Upper lobe of right lung (tissue), 1 donor: ENCODE measurements at regions not wholly inside any gene's neighbourhood (a gene's known extent, or its start where the extent isn't known, plus 50 kb on each side); places are given as distances from the start of the nearest gene placed in this dataset.

Source experiments
- ATAC-seq: fragments of 200-7000 bp; cut with Tn5 transposase; one replicate; pipeline ENCODE4 v1.9.1; 2020; ENCODE audit warnings: mild to moderate bottlenecking, moderate library complexity
- DNase-seq: peaks from one replicate; pipeline ENCODE4 v3.0.0-alpha.2; 2020
- H3K27ac ChIP-seq: fragments of 200-600 bp; one replicate; pipeline ENCODE4 v1.8.0; 2022
- H3K27me3 ChIP-seq: fragments of 200-600 bp; one replicate; pipeline ENCODE4 v1.8.0; 2022; ENCODE audit warnings: mild to moderate bottlenecking
- H3K36me3 ChIP-seq: fragments of 200-600 bp; one replicate; pipeline ENCODE4 v1.8.0; 2022
- H3K4me1 ChIP-seq: fragments of 200-600 bp; one replicate; pipeline ENCODE4 v1.8.0; 2022
- H3K4me3 ChIP-seq: fragments of 200-600 bp; one replicate; pipeline ENCODE4 v1.8.0; 2022; ENCODE audit warnings: mild to moderate bottlenecking
- H3K9me3 ChIP-seq: fragments of 200-600 bp; one replicate; pipeline ENCODE4 v1.8.0; 2022
- CTCF ChIP-seq: fragments of 200-600 bp; IDR thresholded peaks from one replicate; pipeline ENCODE4 v1.8.0; 2022; ENCODE audit warnings: antibody characterized with exemption
- intact Hi-C: fragments of 100-400 bp; cut with DNase I; formaldehyde crosslinking; loops from one replicate; pipeline ENCODE4 v1.11.0; 2022
- donor health status: DM: no; HTN: yes; CAD: no; lungs with severe emphysema.

- Histone ChIP-seq H3K36me3 (no peaks in the 10 kb centered on the region), H3K4me3 (no peak overlapping the region), H3K4me1 (no peaks in the 10 kb centered on the region), H3K27me3 (peaks cover 10% of the 10 kb centered on the region), H3K9me3 (no peaks in the 10 kb centered on the region), H3K27ac (no peak overlapping the region)
- no peak for ATAC-seq
- intact Hi-C loops: no loop called here
- no peak for DNase-seq
- TF ChIP-seq CTCF: no peak
Observed at GRCh38 chr2:118295592-118296390, 207.5 kb downstream of the INSIG2 start.

GRCh38 chr2:118294063-118294462 lies 205.8 kb downstream of the INSIG2 start:
- Histone ChIP-seq H3K4me1 (no peaks in the 10 kb centered on the region), H3K36me3 (no peaks in the 10 kb centered on the region), H3K27ac (no peak overlapping the region), H3K27me3 (peaks cover 10% of the 10 kb centered on the region), H3K4me3 (no peak overlapping the region), H3K9me3 (no peaks in the 10 kb centered on the region)
- no peak for TF ChIP-seq CTCF
- no peak for ATAC-seq
- intact Hi-C loops: no loop called here
- DNase-seq: no peak

- ATAC-seq (no peak), DNase-seq (no peak)
- no peak for TF ChIP-seq CTCF
- Histone ChIP-seq H3K4me3 (no peak overlapping the region), H3K36me3 (no peaks in the 10 kb centered on the region), H3K27me3 (peaks cover 6% of the 10 kb centered on the region), H3K9me3 (no peaks in the 10 kb centered on the region), H3K4me1 (no peaks in the 10 kb centered on the region), H3K27ac (no peak overlapping the region)
- intact Hi-C loops: no loop called here
Observed at GRCh38 chr2:118292991-118293390, 204.7 kb downstream of the INSIG2 start.

GRCh38 chr2:118291251-118291880 lies 203.1 kb downstream of the INSIG2 start:
- DNase-seq: no peak
- Histone ChIP-seq H3K36me3 (no peaks in the 10 kb centered on the region), H3K9me3 (no peaks in the 10 kb centered on the region), H3K4me1 (no peaks in the 10 kb centered on the region), H3K27ac (no peak overlapping the region), H3K4me3 (no peak overlapping the region), H3K27me3 (no peaks in the 10 kb centered on the region)
- no peak for TF ChIP-seq CTCF
- ATAC-seq: no peak
- intact Hi-C loops: no loop called here

GRCh38 chr2:118290411-118291250 lies 202.4 kb downstream of the INSIG2 start:
- no peak overlapping the region for H3K4me3 ChIP-seq
- DNase-seq: no peak
- intact Hi-C loops: no loop called here
- H3K27me3 ChIP-seq: no peaks in the 10 kb centered on the region
- no peaks in the 10 kb centered on the region for H3K36me3 ChIP-seq
- no peak for TF ChIP-seq CTCF
- H3K27ac ChIP-seq: no peak overlapping the region
- no peaks in the 10 kb centered on the region for H3K4me1 ChIP-seq
- no peak for ATAC-seq
- H3K9me3 ChIP-seq: no peaks in the 10 kb centered on the region
